Vagina (tissue), 2 donors: ENCODE measurements at regions not wholly inside any gene's neighbourhood (a gene's known extent, or its start where the extent isn't known, plus 50 kb on each side); places are given as distances from the start of the nearest gene placed in this dataset.

Source experiments
- CTCF ChIP-seq, 3 experiments: fragments of 450-650 bp in 2 of 3; fragments of 200-600 bp in 1 of 3; sonication (generic) in 1 of 3; IDR thresholded peaks; one replicate each; pipeline ENCODE4 v1.5.1; 2017 to 2019; ENCODE audit warnings: antibody characterized with exemption in 3 of 3, mild to moderate bottlenecking in 2 of 3, moderate library complexity in 2 of 3
- POLR2A ChIP-seq, 2 donors: fragments of 450-650 bp; IDR thresholded peaks; one replicate each; pipeline ENCODE4 v1.6.1; 2017; ENCODE audit warnings: antibody characterized with exemption in 2 of 2, mild to moderate bottlenecking in 2 of 2, moderate library complexity in 2 of 2
- POLR2AphosphoS5 ChIP-seq, 2 donors: sonication (generic); formaldehyde crosslinking; IDR thresholded peaks; one replicate each; pipeline ENCODE4 v1.9.0; 2017; ENCODE audit warnings: antibody characterized with exemption in 2 of 2, mild to moderate bottlenecking in 2 of 2, low read depth in 1 of 2; ENCODE audit not compliant: insufficient read depth in 1 of 2

- no peak for TF ChIP-seq CTCF (IDR thresholded peaks at IDR 0.05)
- TF ChIP-seq POLR2A (IDR thresholded peaks at IDR 0.05), result no peak
- TF ChIP-seq POLR2AphosphoS5 (IDR thresholded peaks at IDR 0.05; ENCODE audit: insufficient read depth in 1 of 2, low read depth in 1 of 2), result no peak
Measured at GRCh38 chr11:29211202-29211601, 805.6 kb downstream of the KCNA4 start.
